SU-DHL-6 (cell line): ENCODE measurements at regions not wholly inside any gene's neighbourhood (a gene's known extent, or its start where the extent isn't known, plus 50 kb on each side); places are given as distances from the start of the nearest gene placed in this dataset.

ENCODE experiments used
- EZH2phosphoT487 ChIP-seq: fragments of 200-600 bp; sonication (generic), shearing (Covaris generic); conservative IDR thresholded peaks from 2 replicates; pipeline ENCODE4 v1.6.1; 2018; ENCODE audit warnings: mild to moderate bottlenecking, antibody characterized with exemption, low read length, moderate library complexity, mixed read lengths
- TF ChIP-seq, protein P1 (sequence below): fragments of 200-600 bp; sonication (generic); IDR thresholded peaks from one replicate; pipeline ENCODE4 v1.5.1; 2017; ENCODE audit warnings: antibody characterized with exemption, mild to moderate bottlenecking, low read length, moderate library complexity; ENCODE audit not compliant: insufficient read depth, poor library complexity, severe bottlenecking

DNA sequence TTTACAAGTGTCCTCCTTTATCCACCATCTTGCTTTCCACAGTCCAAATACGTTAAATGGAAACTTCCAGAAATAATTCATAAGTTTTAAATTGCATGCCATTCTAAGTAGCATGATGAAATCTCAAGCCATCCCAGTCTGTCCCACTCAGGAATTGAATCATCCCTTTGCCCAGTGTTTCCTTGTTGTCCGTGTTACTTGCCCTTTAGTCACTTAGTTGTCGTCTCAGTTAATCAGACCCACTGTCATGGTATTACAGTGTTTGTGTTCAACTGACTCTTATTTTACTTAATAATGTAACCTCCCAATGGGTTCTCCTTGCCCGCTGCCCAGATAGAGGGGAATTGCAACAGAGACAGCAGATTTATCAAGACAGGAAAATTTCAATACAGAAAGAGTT lies 77.6 kb upstream of the NDN start:
- TF ChIP-seq, protein P1, sequence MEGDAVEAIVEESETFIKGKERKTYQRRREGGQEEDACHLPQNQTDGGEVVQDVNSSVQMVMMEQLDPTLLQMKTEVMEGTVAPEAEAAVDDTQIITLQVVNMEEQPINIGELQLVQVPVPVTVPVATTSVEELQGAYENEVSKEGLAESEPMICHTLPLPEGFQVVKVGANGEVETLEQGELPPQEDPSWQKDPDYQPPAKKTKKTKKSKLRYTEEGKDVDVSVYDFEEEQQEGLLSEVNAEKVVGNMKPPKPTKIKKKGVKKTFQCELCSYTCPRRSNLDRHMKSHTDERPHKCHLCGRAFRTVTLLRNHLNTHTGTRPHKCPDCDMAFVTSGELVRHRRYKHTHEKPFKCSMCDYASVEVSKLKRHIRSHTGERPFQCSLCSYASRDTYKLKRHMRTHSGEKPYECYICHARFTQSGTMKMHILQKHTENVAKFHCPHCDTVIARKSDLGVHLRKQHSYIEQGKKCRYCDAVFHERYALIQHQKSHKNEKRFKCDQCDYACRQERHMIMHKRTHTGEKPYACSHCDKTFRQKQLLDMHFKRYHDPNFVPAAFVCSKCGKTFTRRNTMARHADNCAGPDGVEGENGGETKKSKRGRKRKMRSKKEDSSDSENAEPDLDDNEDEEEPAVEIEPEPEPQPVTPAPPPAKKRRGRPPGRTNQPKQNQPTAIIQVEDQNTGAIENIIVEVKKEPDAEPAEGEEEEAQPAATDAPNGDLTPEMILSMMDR: no peak
- no peak for TF ChIP-seq EZH2phosphoT487
